Stimulated activated naive CD8-positive, alpha-beta T cell treated with anti-CD3 and anti-CD28 coated beads, Interleukin-15, amount 100 ng/mL, for 72 hours (primary cell): ENCODE measurements at regions not wholly inside any gene's neighbourhood (a gene's known extent, or its start where the extent isn't known, plus 50 kb on each side); places are given as distances from the start of the nearest gene placed in this dataset.

ENCODE experiments used
- ATAC-seq: fragments of 150-1000 bp; cut with Tn5 transposase; 2 replicates; pipeline ENCODE4 v1.10.0; 2021; ENCODE audit warnings: mild to moderate bottlenecking, moderate library complexity
- DNase-seq, 2 donors: peaks; one replicate each; pipeline ENCODE4 v3.0.0; 2021 to 2022
- H3K27ac Mint-ChIP-seq, 2 donors: one replicate each; pipeline ENCODE4 v1.8.0; 2022; ENCODE audit warnings: mild to moderate bottlenecking in 2 of 2, mixed read lengths in 2 of 2, moderate library complexity in 2 of 2
- H3K27me3 Mint-ChIP-seq: one replicate; pipeline ENCODE4 v1.8.0; 2022; ENCODE audit warnings: mixed read lengths
- H3K4me1 Mint-ChIP-seq: one replicate; pipeline ENCODE4 v1.8.0; 2022; ENCODE audit warnings: mild to moderate bottlenecking, mixed read lengths
- H3K4me3 Mint-ChIP-seq, 2 donors: one replicate each; pipeline ENCODE4 v1.8.0; 2022; ENCODE audit warnings: mild to moderate bottlenecking in 2 of 2, mixed read lengths in 2 of 2, moderate library complexity in 1 of 2
- H3K9me3 Mint-ChIP-seq, 2 donors: one replicate each; pipeline ENCODE4 v1.8.0; 2022; ENCODE audit warnings: mixed read lengths in 2 of 2

DNA sequence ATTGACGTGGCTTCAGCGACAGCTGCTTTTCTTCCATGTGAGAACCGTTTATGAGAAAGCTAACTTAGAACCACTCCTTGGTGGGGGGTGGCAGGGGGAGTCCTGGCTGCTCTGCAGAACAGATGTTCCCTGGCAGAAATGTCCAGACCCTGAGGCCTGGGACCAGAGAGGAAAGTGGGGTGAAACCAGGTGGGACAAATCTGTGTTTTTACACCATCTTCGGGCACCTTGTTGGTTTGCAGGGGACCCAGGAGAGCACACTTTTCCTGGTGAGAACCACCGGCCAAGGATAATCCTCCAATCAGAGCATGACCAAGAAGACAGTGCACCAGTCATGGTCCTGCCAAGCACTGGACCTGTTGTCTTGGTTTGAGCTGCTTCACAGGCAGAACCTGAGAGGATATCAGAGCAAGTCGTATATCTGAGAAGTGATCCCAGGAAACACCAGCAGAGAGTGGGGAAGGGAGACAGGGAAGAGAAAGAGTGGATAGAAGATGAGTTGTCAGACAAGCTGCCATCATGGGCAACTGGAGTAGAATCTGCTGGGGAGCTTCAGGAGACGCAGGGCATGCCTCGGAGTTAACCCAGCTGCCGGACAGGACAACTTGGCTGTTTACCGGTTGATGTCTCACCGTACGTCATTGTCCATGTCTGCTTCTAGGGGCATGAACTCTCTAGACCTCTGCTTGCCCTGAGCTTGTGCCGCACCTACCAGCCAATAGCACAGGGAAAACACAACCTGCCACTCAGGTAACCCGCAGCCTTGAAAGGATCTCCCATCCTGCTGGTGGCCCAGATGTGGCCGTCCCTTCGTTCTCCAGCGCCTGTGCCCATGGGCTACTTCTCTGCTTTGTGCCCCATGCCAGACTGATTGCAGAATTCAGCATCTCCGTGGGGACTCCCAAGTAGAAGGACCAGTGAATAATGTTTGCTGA lies 178.4 kb upstream of the MVB12B start:
- H3K27ac Mint-ChIP-seq = no peak overlapping the region
- peaks cover 11% of the 10 kb centered on the region for H3K4me1 Mint-ChIP-seq
- DNase-seq (peak in 1 of 2 donors; percentile 3), ATAC-seq (no peak)
- H3K4me3 Mint-ChIP-seq = no peak overlapping the region
- peaks cover 44% of the 10 kb centered on the region for H3K27me3 Mint-ChIP-seq
- no peaks in the 10 kb centered on the region for H3K9me3 Mint-ChIP-seq

DNA sequence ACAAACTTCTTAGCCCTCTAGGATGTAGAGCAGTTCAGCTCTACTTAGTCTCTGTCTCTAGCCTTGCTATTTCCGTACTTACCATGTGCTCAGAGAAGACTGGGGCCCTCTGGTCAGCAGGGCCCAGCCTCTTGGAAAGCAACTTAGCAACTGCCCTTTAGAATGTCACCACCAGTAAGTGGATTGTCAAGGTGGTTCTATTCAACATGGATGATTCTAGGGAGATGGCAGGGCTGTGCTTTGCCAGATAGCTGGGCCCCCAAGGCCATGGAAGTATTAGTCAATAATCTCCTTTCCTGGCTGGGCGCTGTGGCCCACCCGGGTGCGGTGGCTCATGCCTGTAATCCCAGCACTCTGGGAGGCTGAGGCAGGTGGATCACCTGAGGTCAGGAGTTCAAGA lies 177.6 kb upstream of the MVB12B start:
- H3K4me3 Mint-ChIP-seq = no peak overlapping the region
- no peak overlapping the region for H3K27ac Mint-ChIP-seq
- H3K27me3 Mint-ChIP-seq = peaks cover 48% of the 10 kb centered on the region
- peaks cover 11% of the 10 kb centered on the region for H3K4me1 Mint-ChIP-seq
- DNase-seq (peak in 1 of 2 donors; percentile 4), ATAC-seq (no peak)
- H3K9me3 Mint-ChIP-seq = no peaks in the 10 kb centered on the region

DNA sequence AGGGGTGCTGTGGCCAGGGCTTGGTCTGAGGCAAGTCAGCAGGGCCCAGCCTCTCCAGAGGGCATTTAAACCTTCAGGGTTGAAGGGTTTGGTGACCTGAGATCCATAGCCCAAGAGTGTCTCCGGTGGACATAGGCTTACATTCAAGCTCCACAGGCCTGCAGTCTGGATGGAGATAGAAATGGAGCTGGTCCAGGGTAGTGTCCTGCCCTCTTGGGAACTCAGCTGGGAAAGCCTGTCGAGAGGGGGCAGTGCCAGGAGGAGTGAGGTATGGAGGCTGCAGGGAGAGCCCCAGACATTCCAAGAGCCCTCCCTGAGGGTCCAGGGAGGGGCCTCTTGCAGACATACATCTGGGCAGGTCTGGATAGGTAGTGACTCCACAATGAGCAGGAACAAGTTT lies 177.0 kb upstream of the MVB12B start:
- Mint-ChIP-seq H3K4me1 (peaks cover 11% of the 10 kb centered on the region), H3K9me3 (no peaks in the 10 kb centered on the region), H3K27me3 (peaks cover 41% of the 10 kb centered on the region), H3K27ac (no peak overlapping the region), H3K4me3 (no peak overlapping the region)
- no peak for ATAC-seq
- DNase-seq = peak in 1 of 2 donors; percentile 3

DNA sequence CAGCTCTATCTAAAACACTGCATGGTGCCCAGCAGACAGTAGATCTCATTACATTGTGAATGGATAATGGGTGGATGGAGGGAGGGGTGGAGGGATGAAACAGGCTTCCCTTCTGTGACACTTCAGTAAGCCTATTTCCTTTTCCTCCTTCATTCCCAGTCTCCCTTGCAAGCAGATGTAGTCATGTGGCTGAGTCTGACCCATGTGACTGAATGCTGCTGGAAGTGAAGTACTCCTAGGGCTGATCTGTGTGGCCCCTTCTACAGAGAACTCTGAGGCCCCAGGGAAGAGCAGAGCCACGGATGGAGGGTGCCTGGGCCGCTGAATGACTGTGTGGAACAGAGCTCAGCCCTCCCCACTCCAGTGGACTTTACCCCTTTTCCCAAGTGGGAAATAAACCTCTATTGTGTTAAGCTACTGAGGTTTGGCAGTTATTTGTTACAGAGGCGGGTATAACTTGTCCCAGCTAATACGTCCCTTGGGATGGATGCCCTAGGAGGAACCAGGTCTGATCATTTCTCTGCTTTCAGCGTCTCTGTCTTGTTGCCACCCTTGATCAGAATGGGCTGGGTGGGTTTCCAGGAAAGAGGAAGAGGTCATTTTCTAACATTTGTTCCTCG lies 176.1 kb upstream of the MVB12B start:
- DNase-seq = no peak
- Mint-ChIP-seq H3K4me1 (peaks cover 11% of the 10 kb centered on the region), H3K4me3 (no peak overlapping the region), H3K27me3 (peaks cover 35% of the 10 kb centered on the region), H3K27ac (no peak overlapping the region), H3K9me3 (no peaks in the 10 kb centered on the region)
- no peak for ATAC-seq

DNA sequence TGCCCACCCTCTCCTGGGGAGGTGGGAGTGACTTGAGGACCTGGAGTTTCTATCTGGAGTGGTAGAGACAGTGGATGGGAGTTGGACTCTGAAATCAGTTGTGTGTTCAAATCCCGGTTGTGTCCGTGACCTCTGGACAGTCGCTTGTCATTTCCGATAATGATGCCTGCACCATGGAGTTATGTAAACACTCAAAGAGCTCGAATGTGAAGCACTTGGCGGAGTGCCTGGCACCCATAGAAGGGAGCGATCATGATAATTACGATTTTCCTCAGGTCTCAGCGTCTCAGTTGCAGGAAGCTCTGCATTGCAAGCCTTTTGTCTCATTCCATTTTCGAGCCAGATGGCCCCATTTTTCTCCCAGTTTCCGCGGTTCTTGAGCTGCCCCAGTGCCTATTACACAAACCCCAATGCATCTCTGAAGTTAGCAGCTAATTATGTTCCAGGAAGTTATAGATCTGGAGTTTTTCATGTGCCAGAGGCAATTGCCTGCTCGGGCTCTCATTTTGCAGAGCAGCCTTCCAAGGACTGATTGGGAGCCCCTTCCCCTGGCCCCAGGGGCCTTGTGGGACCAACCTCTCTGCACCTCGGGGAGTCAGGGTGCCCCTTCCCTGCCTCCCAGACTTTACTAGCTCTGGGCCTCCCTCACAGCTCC lies 175.5 kb upstream of the MVB12B start:
- no peak overlapping the region for H3K4me3 Mint-ChIP-seq
- peaks cover 8% of the 10 kb centered on the region for H3K4me1 Mint-ChIP-seq
- H3K27me3 Mint-ChIP-seq = peaks cover 30% of the 10 kb centered on the region
- H3K9me3 Mint-ChIP-seq = no peaks in the 10 kb centered on the region
- DNase-seq (peak in 1 of 2 donors; percentile 6), ATAC-seq (no peak)
- H3K27ac Mint-ChIP-seq = peak overlapping the region in 1 of 2 donors; percentile 85

DNA sequence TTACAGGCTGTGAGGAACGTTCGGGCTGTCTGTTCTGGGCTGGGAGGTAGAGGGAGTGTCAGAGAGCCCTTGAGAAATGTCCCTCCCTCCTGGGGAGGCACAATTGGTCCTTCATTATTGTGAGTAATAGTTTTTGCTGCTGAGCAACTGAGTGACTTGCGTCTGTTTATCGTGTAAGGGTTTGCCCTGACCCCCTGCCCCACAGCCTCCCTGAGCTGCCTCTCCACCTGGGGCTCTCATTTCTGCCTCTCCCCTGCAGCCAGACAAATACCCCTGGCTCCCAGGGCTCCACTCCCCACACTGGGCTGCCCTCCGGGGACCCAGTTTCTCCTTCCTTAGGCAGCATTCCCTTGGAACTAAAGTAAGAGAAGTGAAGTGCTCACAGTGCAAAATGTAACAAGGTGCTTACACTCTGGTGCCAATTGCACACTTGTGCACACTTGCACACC lies 174.9 kb upstream of the MVB12B start:
- Mint-ChIP-seq H3K4me3 (no peak overlapping the region), H3K9me3 (no peaks in the 10 kb centered on the region), H3K27ac (no peak overlapping the region), H3K4me1 (peaks cover 2% of the 10 kb centered on the region), H3K27me3 (peaks cover 26% of the 10 kb centered on the region)
- DNase-seq (peak in 1 of 2 donors; percentile 7), ATAC-seq (no peak)

DNA sequence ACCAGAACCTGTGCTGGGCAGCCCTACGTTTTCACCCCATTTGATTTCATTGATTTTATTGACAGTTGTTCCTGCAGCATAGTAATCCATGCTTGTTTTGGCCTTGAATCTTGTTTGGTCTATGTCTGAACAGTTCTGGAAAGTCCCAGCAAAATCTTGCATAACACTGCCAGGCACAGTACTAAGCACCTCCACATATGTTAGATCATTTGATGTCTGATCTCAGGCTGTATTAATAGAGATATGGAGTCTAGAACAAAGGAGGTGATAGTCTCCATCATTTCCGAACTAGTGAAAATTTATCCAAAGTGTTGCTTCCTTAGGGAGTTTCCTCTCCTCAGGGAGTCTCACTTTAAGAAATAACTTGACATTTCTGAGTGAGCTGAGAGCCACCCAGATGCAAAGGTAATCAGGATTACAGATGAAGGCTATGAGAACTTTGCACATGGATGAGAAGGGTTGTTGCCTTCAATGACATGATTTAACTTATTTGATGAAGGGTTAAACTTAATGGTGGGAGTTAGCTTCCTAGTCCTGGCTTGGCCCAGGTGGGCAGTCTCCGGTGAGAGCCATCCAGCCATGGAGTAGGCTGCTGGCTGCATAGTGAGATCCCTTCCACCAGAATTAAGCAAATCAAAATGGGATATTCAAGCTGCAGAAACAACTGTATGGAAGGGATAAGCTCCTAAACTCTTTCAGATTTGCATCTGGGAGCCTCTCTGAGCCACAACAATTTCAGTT lies 173.8 kb upstream of the MVB12B start:
- Mint-ChIP-seq H3K4me3 (no peak overlapping the region), H3K27ac (no peak overlapping the region), H3K9me3 (no peaks in the 10 kb centered on the region), H3K27me3 (peaks cover 15% of the 10 kb centered on the region), H3K4me1 (no peaks in the 10 kb centered on the region)
- no peak for DNase-seq
- no peak for ATAC-seq

DNA sequence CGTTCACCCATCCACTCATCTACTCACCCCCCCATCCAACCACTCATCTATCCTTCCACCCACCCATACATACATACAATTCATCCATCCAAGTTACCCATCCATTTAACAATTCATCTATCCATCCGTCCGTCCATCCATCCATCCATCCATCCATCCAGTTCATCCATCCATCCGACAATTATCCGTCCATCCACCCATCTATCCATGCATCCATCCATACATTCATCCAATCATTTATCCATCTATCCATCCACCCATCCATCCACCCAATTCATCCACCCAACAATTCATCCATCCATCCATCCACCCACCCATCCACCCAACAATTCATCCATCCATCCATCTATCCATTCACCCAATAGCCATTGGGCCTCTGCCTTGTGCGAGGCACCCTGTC lies 173.2 kb upstream of the MVB12B start:
- Mint-ChIP-seq H3K4me1 (no peaks in the 10 kb centered on the region), H3K27ac (no peak overlapping the region), H3K27me3 (peaks cover 13% of the 10 kb centered on the region), H3K4me3 (no peak overlapping the region), H3K9me3 (no peaks in the 10 kb centered on the region)
- DNase-seq (no peak), ATAC-seq (no peak)

DNA sequence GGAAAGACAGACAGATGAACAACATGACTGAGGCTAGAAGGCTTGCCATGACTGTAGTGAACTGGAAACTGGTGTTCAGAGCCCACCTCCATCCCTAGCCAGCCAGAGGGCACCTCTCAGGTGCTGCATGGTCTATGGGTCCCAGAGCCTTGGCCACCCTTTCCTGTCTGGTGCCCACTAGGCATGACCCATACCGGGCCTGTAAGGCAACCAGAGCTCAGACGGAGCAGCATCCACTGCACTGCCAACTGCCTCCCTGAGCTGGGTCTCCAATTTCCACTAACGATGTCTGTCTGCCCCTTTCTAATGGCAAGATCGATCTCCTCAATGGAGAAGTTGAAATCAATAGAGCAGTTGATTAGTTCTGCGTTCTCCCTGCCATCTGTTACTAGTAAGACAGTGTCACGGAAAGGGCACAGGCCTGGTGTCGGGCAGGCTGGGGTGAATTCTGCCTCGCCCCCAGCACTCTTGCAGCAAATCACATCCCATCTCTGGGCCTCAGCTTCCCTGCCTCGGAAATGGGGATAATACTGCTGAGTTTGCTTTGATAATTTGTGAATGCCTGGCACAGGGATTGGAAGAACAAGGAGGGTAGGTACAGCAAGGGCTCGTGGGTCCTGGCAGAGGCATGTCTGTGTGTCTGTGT lies 172.3 kb upstream of the MVB12B start:
- Mint-ChIP-seq H3K27ac (no peak overlapping the region), H3K4me3 (no peak overlapping the region), H3K4me1 (no peaks in the 10 kb centered on the region), H3K9me3 (no peaks in the 10 kb centered on the region), H3K27me3 (peaks cover 17% of the 10 kb centered on the region)
- ATAC-seq (no peak), DNase-seq (peak in 1 of 2 donors; percentile 5)

DNA sequence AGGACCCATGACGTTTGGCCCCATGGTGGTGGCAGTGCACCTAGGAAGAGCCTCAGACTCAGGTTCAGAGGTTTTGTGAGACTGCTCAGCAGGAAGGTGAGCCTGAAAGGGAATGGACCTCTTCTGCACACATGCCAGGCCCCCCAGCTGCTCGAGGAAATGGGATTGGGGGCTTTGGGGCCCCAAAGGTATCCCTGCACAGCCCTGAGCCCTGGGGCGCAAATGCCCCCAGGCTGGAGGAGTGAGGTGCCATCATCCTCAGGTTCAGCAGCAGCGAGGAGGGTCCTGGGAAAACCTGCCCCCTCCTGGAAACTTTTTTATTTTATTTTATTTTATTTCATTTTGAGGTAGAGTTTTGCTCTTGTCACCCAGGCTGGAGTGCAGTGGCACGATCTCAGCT lies 171.8 kb upstream of the MVB12B start:
- Mint-ChIP-seq H3K4me1 (no peaks in the 10 kb centered on the region), H3K27me3 (peaks cover 17% of the 10 kb centered on the region), H3K27ac (no peak overlapping the region), H3K4me3 (no peak overlapping the region), H3K9me3 (no peaks in the 10 kb centered on the region)
- no peak for DNase-seq
- ATAC-seq = no peak

DNA sequence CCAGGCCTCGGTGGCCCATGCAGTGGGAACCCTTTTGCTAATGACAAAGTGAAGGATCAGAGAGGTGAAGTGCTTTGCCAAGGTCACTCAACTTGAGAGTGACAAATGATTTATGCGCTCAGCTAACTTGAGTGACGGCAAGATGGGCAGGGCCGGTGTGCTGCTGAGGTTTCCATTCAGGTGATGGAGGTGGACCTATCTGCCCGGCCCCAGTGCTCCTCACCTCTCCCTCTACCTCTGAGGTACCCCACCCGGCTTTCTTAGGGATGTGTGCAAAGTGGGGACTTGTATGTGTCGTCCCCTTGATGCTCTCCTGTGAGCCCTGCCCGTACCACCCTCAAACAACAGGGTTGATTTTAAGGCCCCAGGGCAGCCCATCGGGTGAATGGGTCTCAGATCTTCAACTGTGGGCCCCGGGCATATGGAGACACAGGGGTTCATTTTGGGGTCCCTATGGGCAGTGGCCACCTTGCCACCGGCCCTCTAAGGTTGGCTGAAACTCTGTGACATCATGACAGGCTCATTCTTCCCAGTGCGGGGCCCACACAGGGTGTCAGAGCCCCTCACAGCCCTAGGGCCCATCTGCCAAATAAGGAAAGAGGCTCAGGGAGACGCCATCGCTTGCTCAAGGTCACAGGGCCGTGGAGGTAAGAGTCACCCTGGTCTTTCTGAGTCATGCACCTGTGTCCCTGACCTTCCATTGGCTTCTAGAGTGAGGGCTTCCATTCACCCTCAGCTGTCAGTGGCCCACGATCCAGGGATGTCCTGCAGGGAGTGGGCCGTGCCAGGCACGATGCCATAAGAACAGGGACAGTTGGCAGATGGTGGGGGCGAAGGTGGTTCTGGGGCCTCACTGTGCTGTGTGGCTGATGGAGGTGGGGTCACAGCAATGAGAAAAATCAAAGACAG lies 170.6 kb upstream of the MVB12B start:
- ATAC-seq = no peak
- no peaks in the 10 kb centered on the region for H3K9me3 Mint-ChIP-seq
- peaks cover 17% of the 10 kb centered on the region for H3K27me3 Mint-ChIP-seq
- peak in 1 of 2 donors; percentile 4 for DNase-seq
- no peaks in the 10 kb centered on the region for H3K4me1 Mint-ChIP-seq
- no peak overlapping the region for H3K4me3 Mint-ChIP-seq
- H3K27ac Mint-ChIP-seq = peak overlapping the region in 1 of 2 donors; percentile 61

DNA sequence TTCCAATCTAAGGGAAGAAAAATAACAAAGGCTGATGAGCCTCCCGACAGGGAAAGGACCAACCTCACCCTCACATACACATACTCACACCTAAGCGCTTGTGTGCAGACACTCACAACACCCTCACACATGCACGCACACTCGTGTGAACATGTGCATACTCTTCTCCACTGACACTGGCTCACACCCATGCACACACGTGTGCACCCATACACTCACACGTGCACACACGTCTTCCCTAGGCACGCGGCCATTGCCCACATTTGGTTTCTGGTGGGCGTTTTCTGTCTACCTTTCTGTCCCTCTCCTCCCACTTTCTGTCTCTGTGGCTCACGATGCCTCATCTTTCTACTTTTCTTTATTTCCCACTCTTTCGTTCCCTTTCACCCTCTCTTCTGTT lies 169.7 kb upstream of the MVB12B start:
- H3K27ac Mint-ChIP-seq = no peak overlapping the region
- H3K4me1 Mint-ChIP-seq = no peaks in the 10 kb centered on the region
- H3K9me3 Mint-ChIP-seq = no peaks in the 10 kb centered on the region
- H3K4me3 Mint-ChIP-seq = no peak overlapping the region
- H3K27me3 Mint-ChIP-seq = peaks cover 17% of the 10 kb centered on the region
- no peak for ATAC-seq
- DNase-seq = peak in 1 of 2 donors; percentile 3

DNA sequence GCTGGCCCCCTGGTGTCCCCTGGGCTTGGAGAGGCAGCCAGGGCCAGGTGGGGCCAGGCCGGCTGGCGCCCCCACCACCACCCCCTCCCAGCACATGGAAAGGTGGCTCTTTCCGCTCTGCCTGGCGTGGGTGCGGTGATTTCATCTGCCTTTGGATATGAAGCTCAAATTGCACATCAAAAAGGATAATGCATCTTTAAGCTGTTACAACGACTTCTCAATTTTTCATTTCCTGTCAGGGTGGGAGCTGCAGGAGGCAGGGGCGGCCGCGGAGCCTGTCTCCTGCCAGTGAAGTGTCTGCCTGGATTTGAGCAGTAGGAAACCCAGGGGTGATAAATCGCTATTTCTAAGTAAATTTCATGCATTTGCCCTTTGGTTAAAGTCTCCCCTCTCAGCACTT lies 169.2 kb upstream of the MVB12B start:
- Mint-ChIP-seq H3K4me1 (no peaks in the 10 kb centered on the region), H3K9me3 (no peaks in the 10 kb centered on the region), H3K4me3 (no peak overlapping the region), H3K27me3 (peaks cover 17% of the 10 kb centered on the region), H3K27ac (no peak overlapping the region)
- no peak for ATAC-seq
- DNase-seq = no peak
